Natural killer cell treated with Interleukin-12 subunit alpha and Interleukin-12 subunit beta and Interleukin-15 and Interleukin-18, amount 100 ng/mL, for 72 hours (primary cell): ENCODE measurements at regions not wholly inside any gene's neighbourhood (a gene's known extent, or its start where the extent isn't known, plus 50 kb on each side); places are given as distances from the start of the nearest gene placed in this dataset.
A peak's percentile ranks its signal among the peaks of the same experiment; 100 is the strongest.

Source experiments
- ATAC-seq, 2 donors: fragments of 150-1000 bp; cut with Tn5 transposase in 1 of 2; sonication (Bioruptor Pico), chemical (Tn5 transposase) in 1 of 2; 2 replicates each; pipeline ENCODE4 v1.10.0; 2021
- DNase-seq: peaks from one replicate; pipeline ENCODE4 v3.0.0; 2022; ENCODE audit warnings: low spot score
- H3K27ac Mint-ChIP-seq, 2 donors: 1 replicate in 1 of 2; 2 replicates in 1 of 2; pipeline ENCODE4 v1.8.0; 2022; ENCODE audit warnings: mixed read lengths in 2 of 2, mild to moderate bottlenecking in 1 of 2, moderate library complexity in 1 of 2
- H3K27me3 Mint-ChIP-seq, 2 donors: 1 replicate in 1 of 2; 2 replicates in 1 of 2; pipeline ENCODE4 v1.8.0; 2022; ENCODE audit warnings: mixed read lengths in 2 of 2
- H3K36me3 Mint-ChIP-seq: one replicate; pipeline ENCODE4 v1.8.0; 2022; ENCODE audit warnings: mixed read lengths
- H3K4me1 Mint-ChIP-seq, 2 donors: 1 replicate in 1 of 2; 2 replicates in 1 of 2; pipeline ENCODE4 v1.8.0; 2022; ENCODE audit warnings: low read depth in 2 of 2, mixed read lengths in 2 of 2, mild to moderate bottlenecking in 1 of 2
- H3K4me3 Mint-ChIP-seq: one replicate; pipeline ENCODE4 v1.8.0; 2022; ENCODE audit warnings: mixed read lengths
- H3K9me3 Mint-ChIP-seq: 2 replicates; pipeline ENCODE4 v1.8.0; 2022; ENCODE audit warnings: mixed read lengths

- H3K27ac Mint-ChIP-seq = peak overlapping the region in 1 of 2 donors; percentile 13
- no peaks in the 10 kb centered on the region for H3K27me3 Mint-ChIP-seq
- ATAC-seq = no peak
- peaks cover 5 to 9% of the 10 kb centered on the region in 2 donors for H3K4me1 Mint-ChIP-seq
- H3K36me3 Mint-ChIP-seq = no peaks in the 10 kb centered on the region
- no peaks in the 10 kb centered on the region for H3K9me3 Mint-ChIP-seq
- no peak for DNase-seq
- H3K4me3 Mint-ChIP-seq = no peak overlapping the region
Observed at GRCh38 chr1:172977296-172978017, 73.3 kb downstream of the TNFSF18 start.

- Mint-ChIP-seq H3K4me1 (peaks cover 5 to 9% of the 10 kb centered on the region in 2 donors), H3K9me3 (no peaks in the 10 kb centered on the region), H3K36me3 (no peaks in the 10 kb centered on the region), H3K27ac (no peak overlapping the region), H3K4me3 (no peak overlapping the region), H3K27me3 (no peaks in the 10 kb centered on the region)
- DNase-seq (no peak), ATAC-seq (no peak)
Observed at GRCh38 chr1:172978595-172978994, 72.1 kb downstream of the TNFSF18 start.

- Mint-ChIP-seq H3K4me1 (peaks cover 5 to 9% of the 10 kb centered on the region in 2 donors), H3K27me3 (no peaks in the 10 kb centered on the region), H3K36me3 (no peaks in the 10 kb centered on the region), H3K9me3 (no peaks in the 10 kb centered on the region), H3K4me3 (no peak overlapping the region), H3K27ac (no peak overlapping the region)
- DNase-seq = no peak
- no peak for ATAC-seq
Observed at GRCh38 chr1:172979828-172980227, 70.9 kb downstream of the TNFSF18 start.

- Mint-ChIP-seq H3K36me3 (no peaks in the 10 kb centered on the region), H3K9me3 (no peaks in the 10 kb centered on the region)
- no peak for ATAC-seq
Observed at GRCh38 chr1:172980456-172980855, 70.3 kb downstream of the TNFSF18 start.

GRCh38 chr1:172980971-172981370, 69.8 kb downstream of the TNFSF18 start:
- Mint-ChIP-seq H3K27me3 (no peaks in the 10 kb centered on the region), H3K4me1 (peaks cover 5 to 6% of the 10 kb centered on the region in 2 donors), H3K27ac (no peak overlapping the region), H3K36me3 (no peaks in the 10 kb centered on the region), H3K4me3 (no peak overlapping the region), H3K9me3 (no peaks in the 10 kb centered on the region)
- DNase-seq (no peak), ATAC-seq (no peak)

More at GRCh38 chr1:172980456-172980855, 70.3 kb downstream of the TNFSF18 start:
- H3K4me3 Mint-ChIP-seq = no peak overlapping the region
- no peak overlapping the region for H3K27ac Mint-ChIP-seq
- no peak for DNase-seq
- no peaks in the 10 kb centered on the region for H3K27me3 Mint-ChIP-seq
- peaks cover 5 to 8% of the 10 kb centered on the region in 2 donors for H3K4me1 Mint-ChIP-seq
